HepG2 (cell line): ENCODE measurements at regions not wholly inside any gene's neighbourhood (a gene's known extent, or its start where the extent isn't known, plus 50 kb on each side); places are given as distances from the start of the nearest gene placed in this dataset.

Experiments
- ATAC-seq: fragments of 200-7000 bp; cut with Tn5 transposase; 3 replicates; pipeline ENCODE4 v1.9.1; 2020; ENCODE audit warnings: mild to moderate bottlenecking, moderate library complexity
- BruUV-seq: library from RNA; stranded (reverse); fragments of 400-500 nt; replicated peaks from 2 replicates; lab custom pipeline; 2021; lab: Mats Ljungman, UMichigan
- CTCF ChIA-PET: fragments of 300-600 bp; formaldehyde crosslinking; extraction: SDS; loops from one replicate; lab custom pipeline; 2021; ENCODE audit warnings: low total read pairs, inconsistent platforms, low intra/inter-chr PET ratio; lab: Yijun Ruan, JAX
- POLR2A ChIA-PET: fragments of 350-600 bp; sonication (Branson Sonifier 250); formaldehyde crosslinking; loops from one replicate; lab custom pipeline; 2020; ENCODE audit warnings: antibody characterized with exemption, inconsistent platforms; lab: Yijun Ruan, JAX
- DNase-seq: peaks from one replicate; pipeline ENCODE4 v3.0.0-alpha.2; 2015; ENCODE audit warnings: low spot score
- FAIRE-seq: peaks from 3 replicates; lab custom pipeline; 2011; peaks lifted over from hg19 to GRCh38; lab: Jason Lieb, UNC
- H2AFZ ChIP-seq: one replicate; pipeline ENCODE4 v1.6.1; 2011; ENCODE audit warnings: low read length, inconsistent platforms
- H3K27ac ChIP-seq: fragments of 300-600 bp; 3 replicates; pipeline ENCODE4 v1.8.0; 2011; ENCODE audit warnings: mixed run types, mild to moderate bottlenecking, mixed read lengths, low read length, inconsistent platforms; ENCODE audit not compliant: insufficient read depth; ENCODE audit errors: extremely low read length
- H3K27me3 ChIP-seq, 2 experiments: fragments of 200-600 bp in 1 of 2; 2 replicates in 1 of 2; 3 replicates in 1 of 2; pipeline versions ENCODE4 v1.6.0 to v1.8.0; 2011; ENCODE audit warnings: low read length in 2 of 2, mild to moderate bottlenecking in 2 of 2, moderate library complexity in 2 of 2, inconsistent platforms in 1 of 2; ENCODE audit not compliant: insufficient read depth in 2 of 2, control insufficient read depth in 1 of 2
- H3K36me3 ChIP-seq, 2 experiments: fragments of 200-600 bp in 1 of 2; replicated peaks in 1 of 2; 2 replicates in 1 of 2; 3 replicates in 1 of 2; pipeline versions ENCODE4 v1.5.1 to v1.8.0; 2011; ENCODE audit warnings: low read length in 2 of 2, inconsistent platforms in 1 of 2; ENCODE audit not compliant: insufficient read depth in 2 of 2, control insufficient read depth in 1 of 2
- H3K4me1 ChIP-seq: 2 replicates; pipeline ENCODE4 v1.5.1; 2012; ENCODE audit warnings: low read length, inconsistent platforms; ENCODE audit not compliant: insufficient read depth
- H3K4me2 ChIP-seq: 2 replicates; pipeline ENCODE4 v1.6.0; 2011; ENCODE audit warnings: low read depth, low read length, inconsistent platforms
- H3K4me3 ChIP-seq, 3 experiments: fragments of 200-600 bp in 1 of 3; sonication (generic), shearing (Covaris generic) in 1 of 3; replicated peaks in 1 of 3; 2 replicates each; pipeline ENCODE4 v1.5.1; 2011 to 2016; ENCODE audit warnings: low read length in 3 of 3, inconsistent platforms in 2 of 3, low read depth in 2 of 3, mild to moderate bottlenecking in 2 of 3, control low read depth in 1 of 3, mixed read lengths in 1 of 3; ENCODE audit not compliant: insufficient read depth in 1 of 3
- H3K79me2 ChIP-seq: one replicate; pipeline ENCODE4 v1.6.1; 2011; ENCODE audit warnings: low read length, inconsistent platforms; ENCODE audit not compliant: insufficient read depth
- H3K9ac ChIP-seq: 2 replicates; pipeline ENCODE4 v1.6.0; 2011; ENCODE audit warnings: mild to moderate bottlenecking, low read depth, low read length, inconsistent platforms; ENCODE audit not compliant: insufficient read depth
- H3K9me3 ChIP-seq: 2 replicates; pipeline ENCODE4 v1.5.1; 2012; ENCODE audit warnings: mild to moderate bottlenecking, low read length
- H4K20me1 ChIP-seq: 2 replicates; pipeline ENCODE4 v1.6.0; 2011; ENCODE audit warnings: inconsistent platforms, mild to moderate bottlenecking, low read length, moderate library complexity; ENCODE audit not compliant: insufficient read depth
- AGO1 ChIP-seq: fragments of 200-400 bp; formaldehyde crosslinking; IDR thresholded peaks from 2 replicates; pipeline ENCODE4 v1.6.1; 2017; ENCODE audit warnings: mild to moderate bottlenecking, low read depth, low read length, moderate library complexity; ENCODE audit not compliant: poor library complexity, severe bottlenecking
- ARNT2 ChIP-seq: sonication (generic); formaldehyde crosslinking; IDR thresholded peaks from 2 replicates; pipeline ENCODE4 v1.8.0; 2022; ENCODE audit warnings: mild to moderate bottlenecking, low read depth, missing genetic modification reagents, moderate library complexity
- ATF7 ChIP-seq, 2 experiments: fragments of 450-650 bp in 1 of 2; sonication (generic) in 1 of 2; formaldehyde crosslinking in 1 of 2; IDR thresholded peaks; 2 replicates each; pipeline versions ENCODE4 v1.4.0 to v1.6.1; 2016 to 2020; ENCODE audit warnings: antibody characterized with exemption in 1 of 2, mild to moderate bottlenecking in 1 of 2, missing genetic modification reagents in 1 of 2
- GABPB1 ChIP-seq: IDR thresholded peaks from 2 replicates; pipeline ENCODE4 v1.6.1; 2016; ENCODE audit warnings: mild to moderate bottlenecking, missing genetic modification reagents, moderate library complexity, missing compliant biosample characterization
- GLMP ChIP-seq: sonication (generic); formaldehyde crosslinking; IDR thresholded peaks from 2 replicates; pipeline ENCODE4 v1.9.0; 2021; ENCODE audit warnings: missing genetic modification reagents, mild to moderate bottlenecking, borderline replicate concordance
- KDM2A ChIP-seq: sonication (generic); formaldehyde crosslinking; IDR thresholded peaks from 2 replicates; pipeline ENCODE4 v1.4.0; 2020; ENCODE audit warnings: low read depth, missing genetic modification reagents, borderline replicate concordance
- KLF16 ChIP-seq, 2 experiments: sonication (generic) in 1 of 2; formaldehyde crosslinking in 1 of 2; IDR thresholded peaks; 2 replicates each; pipeline versions ENCODE4 v1.6.1 to v1.8.0; 2016 to 2023; ENCODE audit warnings: missing genetic modification reagents in 2 of 2, missing compliant biosample characterization in 1 of 2
- ZNF121 ChIP-seq: sonication (generic); formaldehyde crosslinking; IDR thresholded peaks from 2 replicates; pipeline ENCODE4 v1.5.0; 2020; ENCODE audit warnings: mild to moderate bottlenecking, missing genetic modification reagents
- ZNF232 ChIP-seq: sonication (generic); formaldehyde crosslinking; IDR thresholded peaks from 2 replicates; pipeline ENCODE4 v1.4.0; 2020; ENCODE audit warnings: missing genetic modification reagents, borderline replicate concordance
- ZNF264 ChIP-seq: sonication (generic); formaldehyde crosslinking; IDR thresholded peaks from 2 replicates; pipeline ENCODE4 v1.4.0; 2020; ENCODE audit warnings: missing genetic modification reagents
- ZNF552 ChIP-seq: sonication (generic); formaldehyde crosslinking; IDR thresholded peaks from 2 replicates; pipeline ENCODE4 v1.9.0; 2022; ENCODE audit warnings: missing genetic modification reagents, mild to moderate bottlenecking, borderline replicate concordance
- ZNF644 ChIP-seq: IDR thresholded peaks from 2 replicates; pipeline ENCODE4 v1.6.1; 2016; ENCODE audit warnings: low read depth
- ZNF776 ChIP-seq: sonication (generic); formaldehyde crosslinking; IDR thresholded peaks from 2 replicates; pipeline ENCODE4 v1.4.0; 2020; ENCODE audit warnings: mild to moderate bottlenecking, missing genetic modification reagents
- WGBS: methylation state at CpG from one replicate; pipeline ENCODE4 v1.1.6; 2017; ENCODE audit warnings: low lambda C conversion rate; 5-methylcytosine and 5-hydroxymethylcytosine counted together
- in situ Hi-C: cut with HindIII; loops from 2 replicates; pipeline ENCODE4 v1.10.0; 2017; ENCODE audit warnings: low pct_unique_long_range_greater_than_20kb; ENCODE audit not compliant: extremely low pct_ligation_motif_present
- intact Hi-C: fragments of 100-400 bp; cut with micrococcal nuclease; formaldehyde crosslinking; loops from one replicate; pipeline ENCODE4 v1.10.0; 2022; ENCODE audit not compliant: unreplicated experiment
- TF ChIP-seq, protein P1 (sequence below): sonication (generic); formaldehyde crosslinking; IDR thresholded peaks from 2 replicates; pipeline ENCODE4 v1.5.0; 2020; ENCODE audit warnings: missing genetic modification reagents, mild to moderate bottlenecking, borderline replicate concordance
- TF ChIP-seq, protein P2 (sequence below): IDR thresholded peaks from 2 replicates; pipeline ENCODE4 v1.6.1; 2016; ENCODE audit warnings: mild to moderate bottlenecking, missing biosample characterization, missing genetic modification reagents
- TF ChIP-seq, protein P3 (sequence below): IDR thresholded peaks from 2 replicates; pipeline ENCODE4 v1.6.1; 2012; ENCODE audit warnings: low read depth, low read length, improper control_type of control experiment
- TF ChIP-seq, protein P4 (sequence below): sonication (generic); formaldehyde crosslinking; IDR thresholded peaks from 2 replicates; pipeline ENCODE4 v1.4.0; 2020; ENCODE audit warnings: missing genetic modification reagents

GRCh38 chr7:41446606-41447449, 256.1 kb downstream of the INHBA start:
- Histone ChIP-seq H3K27ac (no peak overlapping the region), H3K9me3 (peaks cover 54% of the 10 kb centered on the region), H3K27me3 (no peaks in the 10 kb centered on the region), H3K79me2 (no peaks in the 10 kb centered on the region), H3K9ac (no peak overlapping the region), H3K36me3 (no peaks in the 10 kb centered on the region), H3K4me3 (no peak overlapping the region), H4K20me1 (no peaks in the 10 kb centered on the region), H3K4me2 (no peak overlapping the region), H3K4me1 (no peaks in the 10 kb centered on the region), H2AFZ (no peak overlapping the region)
- CTCF ChIA-PET: no interaction called here
- WGBS: 47% methylated on average over 7 of the region's 7 CpGs
- no TSS peak for BruUV-seq
- intact Hi-C loops: no loop called here
- in situ Hi-C loops: no loop called here
- TF ChIP-seq, protein P1, sequence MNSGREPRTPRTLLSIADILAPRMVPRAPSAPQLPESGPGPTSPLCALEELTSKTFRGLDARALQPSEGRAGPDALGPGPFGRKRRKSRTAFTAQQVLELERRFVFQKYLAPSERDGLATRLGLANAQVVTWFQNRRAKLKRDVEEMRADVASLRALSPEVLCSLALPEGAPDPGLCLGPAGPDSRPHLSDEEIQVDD: no peak
- TF ChIP-seq, protein P2, sequence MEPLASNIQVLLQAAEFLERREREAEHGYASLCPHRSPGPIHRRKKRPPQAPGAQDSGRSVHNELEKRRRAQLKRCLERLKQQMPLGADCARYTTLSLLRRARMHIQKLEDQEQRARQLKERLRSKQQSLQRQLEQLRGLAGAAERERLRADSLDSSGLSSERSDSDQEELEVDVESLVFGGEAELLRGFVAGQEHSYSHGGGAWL (CRISPR knock-in tag): no peak
- TF ChIP-seq, protein P3, sequence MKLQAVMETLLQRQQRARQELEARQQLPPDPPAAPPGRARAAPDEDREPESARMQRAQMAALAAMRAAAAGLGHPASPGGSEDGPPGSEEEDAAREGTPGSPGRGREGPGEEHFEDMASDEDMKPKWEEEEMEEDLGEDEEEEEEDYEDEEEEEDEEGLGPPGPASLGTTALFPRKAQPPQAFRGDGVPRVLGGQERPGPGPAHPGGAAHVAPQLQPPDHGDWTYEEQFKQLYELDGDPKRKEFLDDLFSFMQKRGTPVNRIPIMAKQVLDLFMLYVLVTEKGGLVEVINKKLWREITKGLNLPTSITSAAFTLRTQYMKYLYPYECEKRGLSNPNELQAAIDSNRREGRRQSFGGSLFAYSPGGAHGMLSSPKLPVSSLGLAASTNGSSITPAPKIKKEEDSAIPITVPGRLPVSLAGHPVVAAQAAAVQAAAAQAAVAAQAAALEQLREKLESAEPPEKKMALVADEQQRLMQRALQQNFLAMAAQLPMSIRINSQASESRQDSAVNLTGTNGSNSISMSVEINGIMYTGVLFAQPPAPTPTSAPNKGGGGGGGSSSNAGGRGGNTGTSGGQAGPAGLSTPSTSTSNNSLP: no peak
- TF ChIP-seq KLF16 (CRISPR knock-in tag; IDR thresholded peaks at IDR 0.05): no peak
- TF ChIP-seq, protein P4, sequence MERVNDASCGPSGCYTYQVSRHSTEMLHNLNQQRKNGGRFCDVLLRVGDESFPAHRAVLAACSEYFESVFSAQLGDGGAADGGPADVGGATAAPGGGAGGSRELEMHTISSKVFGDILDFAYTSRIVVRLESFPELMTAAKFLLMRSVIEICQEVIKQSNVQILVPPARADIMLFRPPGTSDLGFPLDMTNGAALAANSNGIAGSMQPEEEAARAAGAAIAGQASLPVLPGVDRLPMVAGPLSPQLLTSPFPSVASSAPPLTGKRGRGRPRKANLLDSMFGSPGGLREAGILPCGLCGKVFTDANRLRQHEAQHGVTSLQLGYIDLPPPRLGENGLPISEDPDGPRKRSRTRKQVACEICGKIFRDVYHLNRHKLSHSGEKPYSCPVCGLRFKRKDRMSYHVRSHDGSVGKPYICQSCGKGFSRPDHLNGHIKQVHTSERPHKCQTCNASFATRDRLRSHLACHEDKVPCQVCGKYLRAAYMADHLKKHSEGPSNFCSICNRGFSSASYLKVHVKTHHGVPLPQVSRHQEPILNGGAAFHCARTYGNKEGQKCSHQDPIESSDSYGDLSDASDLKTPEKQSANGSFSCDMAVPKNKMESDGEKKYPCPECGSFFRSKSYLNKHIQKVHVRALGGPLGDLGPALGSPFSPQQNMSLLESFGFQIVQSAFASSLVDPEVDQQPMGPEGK: no peak
- TF ChIP-seq ZNF121: no peak
- no peak for TF ChIP-seq ZNF776
- TF ChIP-seq KDM2A (CRISPR knock-in tag): no peak
- TF ChIP-seq GLMP (CRISPR knock-in tag): no peak
- TF ChIP-seq ZNF232 (CRISPR knock-in tag): no peak
- TF ChIP-seq ZNF264 (CRISPR knock-in tag): no peak
- TF ChIP-seq GABPB1 (CRISPR knock-in tag): no peak
- TF ChIP-seq ATF7 (IDR thresholded peaks at IDR 0.05): no peak
- no peak for TF ChIP-seq ATF7 (CRISPR knock-in tag; IDR thresholded peaks at IDR 0.05)
- TF ChIP-seq ARNT2: no peak
- no peak for TF ChIP-seq ZNF644
- TF ChIP-seq AGO1: no peak
- no peak for TF ChIP-seq ZNF552 (CRISPR knock-in tag)
- DNase-seq (no peak), ATAC-seq (no peak), FAIRE-seq (no peak)
- POLR2A ChIA-PET: no interaction called here
